Erythroblast (primary cell): ENCODE measurements at regions not wholly inside any gene's neighbourhood (a gene's known extent, or its start where the extent isn't known, plus 50 kb on each side); places are given as distances from the start of the nearest gene placed in this dataset.
"Not testable (repeated sequence)": the region's sequence is repeated elsewhere in the genome, so short reads cannot be mapped to it uniquely, and the experiment has no call there.

Experiments used
- DNase-seq, 2 experiments: peaks; one replicate each; lab custom pipeline; 2025; lab: John Stamatoyannopoulos, UW
- GATA1 ChIP-seq: IDR thresholded peaks from 2 replicates; pipeline ENCODE4 v1.6.1; 2011; ENCODE audit warnings: low read depth, mild to moderate bottlenecking, control low read depth, low read length, moderate library complexity
- POLR2A ChIP-seq: IDR thresholded peaks from 2 replicates; pipeline ENCODE4 v1.6.1; 2011; ENCODE audit warnings: mild to moderate bottlenecking, low read length

- TF ChIP-seq POLR2A (no peak), GATA1 (no peak)
- DNase-seq = no peak
These were observed 411.6 kb downstream of the BCAT1 start for GRCh38 chr12:24537083-24537860.

GRCh38 chr12:24535334-24536069, 413.4 kb downstream of the BCAT1 start:
- no peak for DNase-seq
- no peak for TF ChIP-seq POLR2A
- no peak for TF ChIP-seq GATA1

GRCh38 chr12:24534622-24535021, 414.3 kb downstream of the BCAT1 start:
- no peak for DNase-seq

GRCh38 chr12:24533716-24534352, 415.1 kb downstream of the BCAT1 start:
- DNase-seq = no peak
- TF ChIP-seq POLR2A (no peak), GATA1 (no peak)

More at GRCh38 chr12:24534622-24535021, 414.3 kb downstream of the BCAT1 start:
- no peak for TF ChIP-seq POLR2A

- DNase-seq = no peak
- TF ChIP-seq POLR2A = no peak
- no peak for TF ChIP-seq GATA1
These were observed 418.2 kb downstream of the BCAT1 start for GRCh38 chr12:24530689-24531088.

- no peak for DNase-seq
- TF ChIP-seq POLR2A = no peak
- TF ChIP-seq GATA1 = no peak
These were observed 421.8 kb downstream of the BCAT1 start for GRCh38 chr12:24527102-24527501.

GRCh38 chr12:24522736-24523135, 426.2 kb downstream of the BCAT1 start:
- no peak for TF ChIP-seq POLR2A
- no peak for DNase-seq

- no peak for DNase-seq
- TF ChIP-seq GATA1 = no peak
- TF ChIP-seq POLR2A = no peak
These were observed 429.1 kb downstream of the BCAT1 start for GRCh38 chr12:24519759-24520158.

- TF ChIP-seq POLR2A (no peak), GATA1 (no peak)
- DNase-seq = no peak
These were observed 431.9 kb downstream of the BCAT1 start for GRCh38 chr12:24517000-24517399.

- no peak for TF ChIP-seq GATA1
- no peak for TF ChIP-seq POLR2A
- DNase-seq = no peak
These were observed 438.2 kb downstream of the BCAT1 start for GRCh38 chr12:24510581-24511125.

GRCh38 chr12:24507827-24508226, 441.1 kb downstream of the BCAT1 start:
- DNase-seq = no peak
- no peak for TF ChIP-seq POLR2A
- no peak for TF ChIP-seq GATA1

GRCh38 chr12:24505366-24506015, 443.4 kb downstream of the BCAT1 start:
- TF ChIP-seq GATA1 (no peak), POLR2A (no peak)
- DNase-seq = no peak

GRCh38 chr12:24503477-24503876, 445.4 kb downstream of the BCAT1 start:
- not testable (repeated sequence) for DNase-seq

- no peak for DNase-seq
- TF ChIP-seq GATA1 (no peak), POLR2A (no peak)
These were observed 448.1 kb downstream of the BCAT1 start for GRCh38 chr12:24500831-24501230.
